ENCODE measurements at regions not wholly inside any gene's neighbourhood (a gene's known extent, or its start where the extent isn't known, plus 50 kb on each side); places are given as distances from the start of the nearest gene placed in this dataset.

DNA sequence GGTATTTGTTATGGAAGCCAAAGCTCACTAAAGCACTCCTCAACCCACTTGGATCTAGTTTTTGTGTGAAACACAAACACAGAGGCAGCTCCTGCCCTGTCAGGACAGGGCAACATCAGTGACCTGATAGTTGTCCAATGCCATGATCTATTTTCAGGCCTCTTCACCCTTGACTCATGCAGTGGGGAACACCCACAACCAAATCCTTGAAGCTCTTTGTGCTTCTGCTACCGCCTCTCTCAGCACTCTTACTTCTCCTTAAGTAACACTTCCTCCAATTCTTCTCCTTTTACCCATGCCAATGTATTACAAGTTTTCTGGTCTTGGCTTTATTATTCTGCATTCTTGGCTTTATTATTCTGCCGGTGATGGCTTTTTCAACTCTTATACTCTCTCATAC, 425.3 kb downstream of the INHBA start (continued):
- TF ChIP-seq FOSL2 (IDR thresholded peaks at IDR 0.05; ENCODE audit: borderline replicate concordance, low read depth) (no peak), SMC3 (IDR thresholded peaks at IDR 0.05; ENCODE audit: low read depth, low read length) (no peak), EP300 (IDR thresholded peaks at IDR 0.05; ENCODE audit: borderline replicate concordance in 1 of 2, low read depth in 1 of 2, low read length in 1 of 2) (no peak)

DNA sequence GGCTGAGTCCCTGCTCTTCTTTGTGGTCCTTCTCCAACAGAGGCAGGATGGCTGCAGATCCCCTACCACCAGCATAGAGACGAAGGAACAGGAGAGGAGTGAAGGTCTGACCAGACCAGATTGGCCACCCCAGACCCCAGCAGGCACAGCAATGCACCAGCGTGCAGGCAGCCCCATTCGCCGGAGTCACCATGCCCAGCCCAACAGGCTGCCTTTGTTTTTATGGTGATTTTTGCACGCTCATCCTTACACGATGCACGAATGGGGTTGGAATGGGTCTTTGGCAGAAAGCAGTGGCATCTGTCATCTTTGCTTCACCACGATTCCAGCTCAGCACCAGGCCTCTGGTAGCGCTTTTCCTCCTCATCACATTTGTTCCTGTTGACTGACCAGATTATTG, 427.6 kb downstream of the INHBA start:
- H3K79me2 ChIP-seq (ENCODE audit: insufficient read depth): no peaks in the 10 kb centered on the region
- H3K4me1 ChIP-seq (ENCODE audit: control insufficient read depth in 1 of 2, insufficient read depth in 2 of 2, low read depth in 1 of 2, low read length in 1 of 2): no peaks in the 10 kb centered on the region; a peak in 1 of 4 replicates
- no peak overlapping the region for H2AFZ ChIP-seq (ENCODE audit: low read depth)
- no peaks in the 10 kb centered on the region for H3K27me3 ChIP-seq (ENCODE audit: insufficient read depth)
- no peak overlapping the region for H3K9ac ChIP-seq
- no peak overlapping the region for H3K27ac ChIP-seq (ENCODE audit: low read depth in 2 of 2, low read length in 1 of 2)
- WGBS (ENCODE audit: low lambda C conversion rate): 79% methylated on average over 9 of the region's 9 CpGs
- no peaks in the 10 kb centered on the region for H3F3A ChIP-seq (replicated peaks; ENCODE audit: insufficient read depth)
- no peaks in the 10 kb centered on the region for H3K9me3 ChIP-seq
- TF ChIP-seq FOXJ3 (CRISPR knock-in tag; IDR thresholded peaks at IDR 0.05): no peak
- ChIA-PET POLR2A (no interaction called here), CTCF (no interaction called here)
- H3K36me3 ChIP-seq (replicated peaks in 1 of 2; ENCODE audit: control insufficient read depth in 1 of 2, insufficient read depth in 2 of 2, low read length in 1 of 2): no peaks in the 10 kb centered on the region
- H3K4me2 ChIP-seq: no peak overlapping the region
- H3K4me3 ChIP-seq (ENCODE audit: low read depth in 2 of 2, low read length in 1 of 2): no peak overlapping the region
- no peaks in the 10 kb centered on the region for H4K20me1 ChIP-seq (ENCODE audit: insufficient read depth)
- no peak for DNase-seq
- H3K9me2 ChIP-seq: no peaks in the 10 kb centered on the region

DNA sequence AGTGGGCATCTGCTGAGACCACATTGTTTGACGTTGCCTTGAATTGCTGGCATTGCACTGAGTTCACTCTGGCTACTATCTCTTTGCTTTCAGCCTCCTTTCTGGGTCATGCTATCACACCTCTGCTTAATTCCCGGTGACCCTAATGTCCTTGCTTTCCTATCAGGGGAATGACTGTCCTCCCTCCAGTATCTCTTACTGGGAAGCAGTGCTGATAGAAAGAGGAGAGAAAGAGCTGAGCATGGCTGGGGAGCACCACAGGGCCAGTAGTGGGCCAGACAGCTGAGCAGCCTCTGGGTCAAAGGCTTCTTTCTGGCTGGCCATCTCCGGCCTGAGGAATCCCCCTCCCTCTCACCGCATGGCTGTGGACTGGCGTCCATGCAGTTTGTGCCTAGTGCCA, 428.7 kb downstream of the INHBA start:
- Histone ChIP-seq H3F3A (replicated peaks; ENCODE audit: insufficient read depth) (no peaks in the 10 kb centered on the region), H3K9ac (no peak overlapping the region), H3K36me3 (replicated peaks in 1 of 2; ENCODE audit: control insufficient read depth in 1 of 2, insufficient read depth in 2 of 2, low read length in 1 of 2) (no peaks in the 10 kb centered on the region), H3K4me1 (ENCODE audit: control insufficient read depth in 1 of 2, insufficient read depth in 2 of 2, low read depth in 1 of 2, low read length in 1 of 2) (no peaks in the 10 kb centered on the region; a peak in 1 of 4 replicates), H3K4me3 (ENCODE audit: low read depth in 2 of 2, low read length in 1 of 2) (no peak overlapping the region), H3K9me3 (no peaks in the 10 kb centered on the region), H4K20me1 (ENCODE audit: insufficient read depth) (no peaks in the 10 kb centered on the region), H3K4me2 (no peak overlapping the region), H3K79me2 (ENCODE audit: insufficient read depth) (no peaks in the 10 kb centered on the region), H3K27ac (ENCODE audit: low read depth in 2 of 2, low read length in 1 of 2) (no peak overlapping the region), H3K9me2 (no peaks in the 10 kb centered on the region), H3K27me3 (ENCODE audit: insufficient read depth) (no peaks in the 10 kb centered on the region), H2AFZ (ENCODE audit: low read depth) (no peak overlapping the region)
- POLR2A ChIA-PET: no interaction called here
- TF ChIP-seq EZH2phosphoT487 (IDR thresholded peaks at IDR 0.05; ENCODE audit: borderline replicate concordance, low read depth): no peak
- CTCF ChIA-PET: no interaction called here
- 82% methylated on average over 2 of the region's 5 CpGs for WGBS (ENCODE audit: low lambda C conversion rate)
- no peak for DNase-seq

DNA sequence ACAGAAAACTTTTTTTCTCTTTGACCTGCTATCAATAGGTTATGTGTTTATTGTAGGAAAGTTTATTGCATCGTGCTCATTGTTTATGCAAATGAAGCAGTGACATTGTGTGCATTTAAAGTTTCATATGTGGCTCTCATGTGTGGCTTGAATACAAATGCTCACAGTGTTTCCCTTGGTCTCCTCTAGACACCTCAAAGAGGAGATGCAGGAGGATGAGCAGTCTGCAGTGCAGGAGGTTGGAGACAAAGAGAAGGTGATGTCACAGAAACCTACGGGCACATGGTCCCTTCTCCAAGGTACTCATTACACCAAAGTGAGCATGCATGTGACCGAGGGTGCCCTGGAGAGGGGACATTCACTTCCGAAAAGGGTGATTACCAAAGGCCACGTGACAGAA, 430.2 kb downstream of the INHBA start:
- no peaks in the 10 kb centered on the region for H3K79me2 ChIP-seq (ENCODE audit: insufficient read depth)
- H3K9me3 ChIP-seq: no peaks in the 10 kb centered on the region
- H4K20me1 ChIP-seq (ENCODE audit: insufficient read depth): no peaks in the 10 kb centered on the region
- H2AFZ ChIP-seq (ENCODE audit: low read depth): no peak overlapping the region
- no peaks in the 10 kb centered on the region; a peak in 1 of 4 replicates for H3K4me1 ChIP-seq (ENCODE audit: control insufficient read depth in 1 of 2, insufficient read depth in 2 of 2, low read depth in 1 of 2, low read length in 1 of 2)
- no peak overlapping the region for H3K27ac ChIP-seq (ENCODE audit: low read depth in 2 of 2, low read length in 1 of 2)
- DNase-seq: no peak
- no peaks in the 10 kb centered on the region for H3K36me3 ChIP-seq (replicated peaks in 1 of 2; ENCODE audit: control insufficient read depth in 1 of 2, insufficient read depth in 2 of 2, low read length in 1 of 2)
- WGBS (ENCODE audit: low lambda C conversion rate): 74% methylated on average over 5 of the region's 5 CpGs
- no peaks in the 10 kb centered on the region for H3K27me3 ChIP-seq (ENCODE audit: insufficient read depth)
- no peaks in the 10 kb centered on the region for H3K9me2 ChIP-seq
- no peak overlapping the region for H3K4me2 ChIP-seq
- no peaks in the 10 kb centered on the region for H3F3A ChIP-seq (replicated peaks; ENCODE audit: insufficient read depth)
- ChIA-PET CTCF (no interaction called here), POLR2A (no interaction called here)
- H3K4me3 ChIP-seq (ENCODE audit: low read depth in 2 of 2, low read length in 1 of 2): no peak overlapping the region
- H3K9ac ChIP-seq: no peak overlapping the region
- no peak for TF ChIP-seq POLR2AphosphoS5 (IDR thresholded peaks at IDR 0.05; ENCODE audit: low read depth, low read length)
- TF ChIP-seq, protein P1, sequence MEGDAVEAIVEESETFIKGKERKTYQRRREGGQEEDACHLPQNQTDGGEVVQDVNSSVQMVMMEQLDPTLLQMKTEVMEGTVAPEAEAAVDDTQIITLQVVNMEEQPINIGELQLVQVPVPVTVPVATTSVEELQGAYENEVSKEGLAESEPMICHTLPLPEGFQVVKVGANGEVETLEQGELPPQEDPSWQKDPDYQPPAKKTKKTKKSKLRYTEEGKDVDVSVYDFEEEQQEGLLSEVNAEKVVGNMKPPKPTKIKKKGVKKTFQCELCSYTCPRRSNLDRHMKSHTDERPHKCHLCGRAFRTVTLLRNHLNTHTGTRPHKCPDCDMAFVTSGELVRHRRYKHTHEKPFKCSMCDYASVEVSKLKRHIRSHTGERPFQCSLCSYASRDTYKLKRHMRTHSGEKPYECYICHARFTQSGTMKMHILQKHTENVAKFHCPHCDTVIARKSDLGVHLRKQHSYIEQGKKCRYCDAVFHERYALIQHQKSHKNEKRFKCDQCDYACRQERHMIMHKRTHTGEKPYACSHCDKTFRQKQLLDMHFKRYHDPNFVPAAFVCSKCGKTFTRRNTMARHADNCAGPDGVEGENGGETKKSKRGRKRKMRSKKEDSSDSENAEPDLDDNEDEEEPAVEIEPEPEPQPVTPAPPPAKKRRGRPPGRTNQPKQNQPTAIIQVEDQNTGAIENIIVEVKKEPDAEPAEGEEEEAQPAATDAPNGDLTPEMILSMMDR (IDR thresholded peaks at IDR 0.05): no peak
- TF ChIP-seq, protein P2, sequence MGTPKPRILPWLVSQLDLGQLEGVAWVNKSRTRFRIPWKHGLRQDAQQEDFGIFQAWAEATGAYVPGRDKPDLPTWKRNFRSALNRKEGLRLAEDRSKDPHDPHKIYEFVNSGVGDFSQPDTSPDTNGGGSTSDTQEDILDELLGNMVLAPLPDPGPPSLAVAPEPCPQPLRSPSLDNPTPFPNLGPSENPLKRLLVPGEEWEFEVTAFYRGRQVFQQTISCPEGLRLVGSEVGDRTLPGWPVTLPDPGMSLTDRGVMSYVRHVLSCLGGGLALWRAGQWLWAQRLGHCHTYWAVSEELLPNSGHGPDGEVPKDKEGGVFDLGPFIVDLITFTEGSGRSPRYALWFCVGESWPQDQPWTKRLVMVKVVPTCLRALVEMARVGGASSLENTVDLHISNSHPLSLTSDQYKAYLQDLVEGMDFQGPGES (IDR thresholded peaks at IDR 0.05; ENCODE audit: low read depth, low read length): no peak
- TF ChIP-seq, protein P3, sequence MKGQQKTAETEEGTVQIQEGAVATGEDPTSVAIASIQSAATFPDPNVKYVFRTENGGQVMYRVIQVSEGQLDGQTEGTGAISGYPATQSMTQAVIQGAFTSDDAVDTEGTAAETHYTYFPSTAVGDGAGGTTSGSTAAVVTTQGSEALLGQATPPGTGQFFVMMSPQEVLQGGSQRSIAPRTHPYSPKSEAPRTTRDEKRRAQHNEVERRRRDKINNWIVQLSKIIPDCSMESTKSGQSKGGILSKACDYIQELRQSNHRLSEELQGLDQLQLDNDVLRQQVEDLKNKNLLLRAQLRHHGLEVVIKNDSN (IDR thresholded peaks at IDR 0.05; ENCODE audit: borderline replicate concordance, low read depth): no peak
- no peak for TF ChIP-seq GATA2 (CRISPR knock-in tag; IDR thresholded peaks at IDR 0.05)
- no peak for TF ChIP-seq EZH2phosphoT487 (IDR thresholded peaks at IDR 0.05; ENCODE audit: borderline replicate concordance, low read depth)
- no peak for TF ChIP-seq YY1 (IDR thresholded peaks at IDR 0.05; ENCODE audit: low read depth)
- TF ChIP-seq RAD21 (IDR thresholded peaks at IDR 0.05; ENCODE audit: low read length): no peak
- TF ChIP-seq EP300 (IDR thresholded peaks at IDR 0.05; ENCODE audit: borderline replicate concordance in 1 of 2, low read depth in 1 of 2, low read length in 1 of 2): no peak
- TF ChIP-seq, protein P4, sequence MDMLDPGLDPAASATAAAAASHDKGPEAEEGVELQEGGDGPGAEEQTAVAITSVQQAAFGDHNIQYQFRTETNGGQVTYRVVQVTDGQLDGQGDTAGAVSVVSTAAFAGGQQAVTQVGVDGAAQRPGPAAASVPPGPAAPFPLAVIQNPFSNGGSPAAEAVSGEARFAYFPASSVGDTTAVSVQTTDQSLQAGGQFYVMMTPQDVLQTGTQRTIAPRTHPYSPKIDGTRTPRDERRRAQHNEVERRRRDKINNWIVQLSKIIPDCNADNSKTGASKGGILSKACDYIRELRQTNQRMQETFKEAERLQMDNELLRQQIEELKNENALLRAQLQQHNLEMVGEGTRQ (IDR thresholded peaks at IDR 0.05; ENCODE audit: borderline replicate concordance, low read depth, low read length): no peak
- TF ChIP-seq TCF12 (IDR thresholded peaks at IDR 0.05): no peak
- no peak for TF ChIP-seq ELF1 (IDR thresholded peaks at IDR 0.05)
- no peak for TF ChIP-seq RFX5 (IDR thresholded peaks at IDR 0.05; ENCODE audit: low read length)
- no peak for TF ChIP-seq JUND (IDR thresholded peaks at IDR 0.05)
- TF ChIP-seq RCOR1 (IDR thresholded peaks at IDR 0.05; ENCODE audit: low read length): no peak

All from SK-N-SH (cell line).